IMR-90 (cell line): ENCODE measurements at regions not wholly inside any gene's neighbourhood (a gene's known extent, or its start where the extent isn't known, plus 50 kb on each side); places are given as distances from the start of the nearest gene placed in this dataset.

Experiments
- ATAC-seq: fragments of 200-7000 bp; cut with Tn5 transposase; 2 replicates; pipeline ENCODE4 v1.9.1; 2020; ENCODE audit warnings: low read depth, mild to moderate bottlenecking, moderate library complexity
- BruUV-seq: library from RNA; stranded (reverse); fragments of 400-500 nt; replicated peaks from 2 replicates; lab custom pipeline; 2021; lab: Mats Ljungman, UMichigan
- CTCF ChIA-PET: fragments of 300-600 bp; formaldehyde crosslinking; extraction: SDS; loops from one replicate; lab custom pipeline; 2021; ENCODE audit warnings: antibody characterized with exemption; lab: Yijun Ruan, JAX
- POLR2A ChIA-PET: fragments of 300-600 bp; sonication (Branson Sonifier 250); formaldehyde crosslinking; loops from one replicate; lab custom pipeline; 2022; ENCODE audit warnings: antibody characterized with exemption; ENCODE audit not compliant: unreplicated experiment; lab: Charles Lee
- DNase-seq: peaks from one replicate; pipeline ENCODE4 v3.0.0; 2013
- H2AFZ ChIP-seq: replicated peaks from 2 replicates; pipeline ENCODE3; 2013; ENCODE audit warnings: low read length, mild to moderate bottlenecking; ENCODE audit not compliant: poor library complexity
- H2AK5ac ChIP-seq: 2 replicates; pipeline ENCODE4 v1.6.1; 2013; ENCODE audit warnings: low read depth, low read length, inconsistent platforms
- H2AK9ac ChIP-seq: replicated peaks from 2 replicates; pipeline ENCODE3; 2013; ENCODE audit warnings: mild to moderate bottlenecking, low read depth, low read length, moderate library complexity; ENCODE audit not compliant: poor library complexity
- H2BK120ac ChIP-seq: 2 replicates; pipeline ENCODE4 v1.6.1; 2013; ENCODE audit warnings: low read depth, low read length, inconsistent platforms
- H2BK15ac ChIP-seq: 3 replicates; pipeline ENCODE4 v1.6.1; 2013; ENCODE audit warnings: low read depth, low read length, inconsistent platforms
- H2BK20ac ChIP-seq: 2 replicates; pipeline ENCODE4 v1.6.1; 2013; ENCODE audit warnings: low read depth, mild to moderate bottlenecking, inconsistent platforms, low read length, moderate library complexity
- H2BK5ac ChIP-seq: 2 replicates; pipeline ENCODE4 v1.6.1; 2013; ENCODE audit warnings: mild to moderate bottlenecking, low read depth, low read length, inconsistent platforms; ENCODE audit not compliant: poor library complexity, severe bottlenecking
- H3K14ac ChIP-seq: replicated peaks from 2 replicates; pipeline ENCODE4 v1.6.1; 2013; ENCODE audit warnings: low read depth, low read length, inconsistent platforms
- H3K18ac ChIP-seq: 2 replicates; pipeline ENCODE4 v1.6.1; 2013; ENCODE audit warnings: low read depth, low read length, control low read depth
- H3K23ac ChIP-seq: 2 replicates; pipeline ENCODE4 v1.6.1; 2013; ENCODE audit warnings: low read depth, low read length, inconsistent platforms
- H3K27ac ChIP-seq: 2 replicates; pipeline ENCODE4 v1.5.1; 2013; ENCODE audit warnings: mild to moderate bottlenecking, control low read depth, low read length; ENCODE audit not compliant: insufficient read depth
- H3K27me3 ChIP-seq: 2 replicates; pipeline ENCODE4 v1.6.1; 2013; ENCODE audit warnings: low read length; ENCODE audit not compliant: control insufficient read depth, insufficient read depth
- H3K36me3 ChIP-seq: 2 replicates; pipeline ENCODE4 v1.6.1; 2013; ENCODE audit warnings: low read length, mixed read lengths; ENCODE audit not compliant: control insufficient read depth, insufficient read depth
- H3K4ac ChIP-seq: 2 replicates; pipeline ENCODE4 v1.6.1; 2013; ENCODE audit warnings: low read depth, low read length, inconsistent platforms
- H3K4me1 ChIP-seq: 2 replicates; pipeline ENCODE4 v1.6.1; 2013; ENCODE audit warnings: low read length, mixed read lengths; ENCODE audit not compliant: control insufficient read depth, insufficient read depth
- H3K4me2 ChIP-seq: 2 replicates; pipeline ENCODE4 v1.6.1; 2013; ENCODE audit warnings: low read depth, mild to moderate bottlenecking, control low read depth, low read length, moderate library complexity
- H3K4me3 ChIP-seq: 2 replicates; pipeline ENCODE4 v1.5.1; 2013; ENCODE audit warnings: low read depth, mild to moderate bottlenecking, control low read depth, low read length, moderate library complexity; ENCODE audit not compliant: insufficient read depth
- H3K56ac ChIP-seq: 2 replicates; pipeline ENCODE4 v1.6.1; 2013; ENCODE audit warnings: low read length, inconsistent platforms; ENCODE audit not compliant: insufficient read depth; ENCODE audit errors: extremely low read depth
- H3K79me1 ChIP-seq, 2 experiments: 2 replicates each; pipeline ENCODE4 v1.6.1; 2013; ENCODE audit warnings: low read length in 2 of 2, inconsistent platforms in 1 of 2, low read depth in 1 of 2
- H3K9ac ChIP-seq: 2 replicates; pipeline ENCODE4 v1.6.1; 2013; ENCODE audit warnings: low read depth, low read length, control low read depth
- H3K9me1 ChIP-seq: 2 replicates; pipeline ENCODE4 v1.6.1; 2013; ENCODE audit warnings: low read length, inconsistent platforms; ENCODE audit not compliant: insufficient read depth
- H3K9me3 ChIP-seq: 2 replicates; pipeline ENCODE4 v1.6.1; 2013; ENCODE audit warnings: low read length; ENCODE audit not compliant: control insufficient read depth, insufficient read depth
- H4K20me1 ChIP-seq: 2 replicates; pipeline ENCODE4 v1.6.1; 2013; ENCODE audit warnings: low read length, inconsistent platforms; ENCODE audit not compliant: insufficient read depth
- H4K5ac ChIP-seq: 2 replicates; pipeline ENCODE4 v1.6.1; 2013; ENCODE audit warnings: mild to moderate bottlenecking, low read depth, low read length, control low read depth
- H4K8ac ChIP-seq, 2 experiments: 2 replicates each; pipeline ENCODE4 v1.6.1; 2013; ENCODE audit warnings: low read depth in 2 of 2, low read length in 2 of 2, control low read depth in 1 of 2, inconsistent platforms in 1 of 2
- H4K91ac ChIP-seq: 2 replicates; pipeline ENCODE4 v1.6.1; 2013; ENCODE audit warnings: low read depth, low read length, inconsistent platforms; ENCODE audit not compliant: insufficient read depth
- BHLHE40 ChIP-seq: fragments of 150-350 bp; IDR thresholded peaks from 2 replicates; pipeline ENCODE4 v1.6.1; 2016; ENCODE audit warnings: mild to moderate bottlenecking, low read depth, low read length
- MAFK ChIP-seq: IDR thresholded peaks from 2 replicates; pipeline ENCODE4 v1.6.1; 2012; ENCODE audit warnings: low read depth, low read length, improper control_type of control experiment
- MXI1 ChIP-seq: IDR thresholded peaks from 2 replicates; pipeline ENCODE4 v1.6.1; 2012; ENCODE audit warnings: low read depth, mild to moderate bottlenecking, low read length, moderate library complexity, borderline replicate concordance
- NFE2L2 ChIP-seq: fragments of 150-350 bp; IDR thresholded peaks from 2 replicates; pipeline ENCODE4 v1.6.1; 2016; ENCODE audit warnings: low read depth, mild to moderate bottlenecking, low read length
- RAD21 ChIP-seq: IDR thresholded peaks from 2 replicates; pipeline ENCODE4 v1.6.1; 2012; ENCODE audit warnings: low read length, improper control_type of control experiment
- RCOR1 ChIP-seq: IDR thresholded peaks from 2 replicates; pipeline ENCODE4 v1.6.1; 2012; ENCODE audit warnings: mild to moderate bottlenecking, low read length, improper control_type of control experiment; ENCODE audit not compliant: insufficient replicate concordance
- RFX5 ChIP-seq: IDR thresholded peaks from 2 replicates; pipeline ENCODE4 v1.8.0; 2012; ENCODE audit warnings: low read depth, mild to moderate bottlenecking, low read length, moderate library complexity
- WGBS, 2 experiments: methylation state at CpG; one replicate each; pipeline versions ENCODE4 v1.1.5 to v1.1.7; 2013; ENCODE audit warnings: missing lambda C conversion rate in 2 of 2; ENCODE audit not compliant: insufficient read length in 1 of 2; ENCODE audit errors: extremely low coverage in 2 of 2; 5-methylcytosine and 5-hydroxymethylcytosine counted together
- dilution Hi-C: fragments of 300-500 bp; cut with HindIII; formaldehyde crosslinking; loops from one replicate; pipeline ENCODE4 v1.14.3; 2018; ENCODE audit warnings: low sequenced_read_pairs; ENCODE audit not compliant: unreplicated experiment
- in situ Hi-C: fragments of 300-500 bp; cut with MboI; formaldehyde crosslinking; loops from 3 replicates; pipeline ENCODE4 v1.14.3; 2019; ENCODE audit warnings: low sequenced_read_pairs, inconsistent platforms, mixed read lengths
- intact Hi-C: fragments of 100-400 bp; cut with micrococcal nuclease; formaldehyde crosslinking; loops from 2 replicates; pipeline ENCODE4 v1.10.0; 2022
- TF ChIP-seq, protein P1 (sequence below): fragments of 150-350 bp; IDR thresholded peaks from 2 replicates; pipeline ENCODE4 v1.6.1; 2017; ENCODE audit warnings: mild to moderate bottlenecking, antibody characterized with exemption, low read length, low read depth
- TF ChIP-seq, protein P2 (sequence below): fragments of 150-350 bp; IDR thresholded peaks from 2 replicates; pipeline ENCODE4 v1.6.1; 2016; ENCODE audit warnings: low read depth, mild to moderate bottlenecking, low read length, moderate library complexity, borderline replicate concordance

DNA sequence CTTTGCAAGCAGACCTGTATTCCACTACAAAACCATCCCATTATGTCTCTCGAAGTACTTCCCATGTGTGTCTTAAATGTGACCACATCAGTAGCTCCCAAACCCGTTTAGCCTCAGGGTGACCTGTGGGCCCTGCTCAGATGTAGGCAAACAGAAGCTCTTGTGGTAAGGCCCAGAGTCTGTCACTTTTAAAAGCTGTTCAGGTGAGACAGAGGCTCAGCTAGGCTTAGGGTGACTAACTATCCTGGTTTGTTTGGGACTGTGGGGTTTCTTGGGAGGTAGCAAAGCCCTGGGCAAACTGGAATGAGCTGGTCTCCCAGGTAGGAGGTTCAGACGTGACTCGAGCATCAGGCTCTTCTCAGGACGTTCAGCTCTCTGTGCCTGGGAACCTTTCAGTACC lies 64.5 kb upstream of the VASH1 start:
- H4K8ac ChIP-seq = no peak overlapping the region
- intact Hi-C loops (no loop called here), in situ Hi-C loops (no loop called here), dilution Hi-C loops (no loop called here)
- H2BK5ac ChIP-seq = no peak overlapping the region
- H3K4me1 ChIP-seq = no peaks in the 10 kb centered on the region
- no TSS peak for BruUV-seq
- no peak overlapping the region for H3K14ac ChIP-seq
- CTCF ChIA-PET = interaction anchor here (0.8 kb wide), 1 partner anchor 14 kb away, joined by 3 read pairs; no protein-coding TSS in a partner anchor
- H4K20me1 ChIP-seq = no peaks in the 10 kb centered on the region
- no peak overlapping the region for H3K4me2 ChIP-seq
- WGBS, 2 experiments = no CpG with 5 or more reads among the region's 5 CpGs
- no peak overlapping the region for H3K4me3 ChIP-seq
- H2BK20ac ChIP-seq = no peak overlapping the region
- H2AFZ ChIP-seq = no peak overlapping the region
- no peak overlapping the region for H3K27ac ChIP-seq
- no peak overlapping the region for H3K56ac ChIP-seq
- no peak overlapping the region for H2AK5ac ChIP-seq
- H3K18ac ChIP-seq = no peak overlapping the region
- no peak overlapping the region for H3K9ac ChIP-seq
- H3K36me3 ChIP-seq = no peaks in the 10 kb centered on the region
- H2BK15ac ChIP-seq = no peak overlapping the region
- no peaks in the 10 kb centered on the region for H3K9me1 ChIP-seq
- peaks cover 2% of the 10 kb centered on the region; the same call in 1 of the 2 replicates for H3K9me3 ChIP-seq
- H3K79me1 ChIP-seq = no peaks in the 10 kb centered on the region
- DNase-seq = no peak
- POLR2A ChIA-PET = no interaction called here
- no peak overlapping the region for H3K4ac ChIP-seq
- no peak overlapping the region for H4K5ac ChIP-seq
- TF ChIP-seq RCOR1 (no peak), RFX5 (no peak), MAFK (no peak), MXI1 (no peak), RAD21 (no peak), BHLHE40 (no peak), NFE2L2 (no peak)
- TF ChIP-seq, protein P1, sequence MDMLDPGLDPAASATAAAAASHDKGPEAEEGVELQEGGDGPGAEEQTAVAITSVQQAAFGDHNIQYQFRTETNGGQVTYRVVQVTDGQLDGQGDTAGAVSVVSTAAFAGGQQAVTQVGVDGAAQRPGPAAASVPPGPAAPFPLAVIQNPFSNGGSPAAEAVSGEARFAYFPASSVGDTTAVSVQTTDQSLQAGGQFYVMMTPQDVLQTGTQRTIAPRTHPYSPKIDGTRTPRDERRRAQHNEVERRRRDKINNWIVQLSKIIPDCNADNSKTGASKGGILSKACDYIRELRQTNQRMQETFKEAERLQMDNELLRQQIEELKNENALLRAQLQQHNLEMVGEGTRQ = no peak
- TF ChIP-seq, protein P2, sequence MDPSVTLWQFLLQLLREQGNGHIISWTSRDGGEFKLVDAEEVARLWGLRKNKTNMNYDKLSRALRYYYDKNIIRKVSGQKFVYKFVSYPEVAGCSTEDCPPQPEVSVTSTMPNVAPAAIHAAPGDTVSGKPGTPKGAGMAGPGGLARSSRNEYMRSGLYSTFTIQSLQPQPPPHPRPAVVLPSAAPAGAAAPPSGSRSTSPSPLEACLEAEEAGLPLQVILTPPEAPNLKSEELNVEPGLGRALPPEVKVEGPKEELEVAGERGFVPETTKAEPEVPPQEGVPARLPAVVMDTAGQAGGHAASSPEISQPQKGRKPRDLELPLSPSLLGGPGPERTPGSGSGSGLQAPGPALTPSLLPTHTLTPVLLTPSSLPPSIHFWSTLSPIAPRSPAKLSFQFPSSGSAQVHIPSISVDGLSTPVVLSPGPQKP = no peak
- H2AK9ac ChIP-seq = no peak overlapping the region
- no peak overlapping the region for H3K23ac ChIP-seq
- H2BK120ac ChIP-seq = no peak overlapping the region
- no peak for ATAC-seq
- H3K27me3 ChIP-seq = peaks cover 2% of the 10 kb centered on the region; the same call in 1 of the 2 replicates
- H4K91ac ChIP-seq = no peak overlapping the region
